NCI-H2227 treated with DMSO at 0.1 percent for 48 hours (cell line): ENCODE measurements at regions not wholly inside any gene's neighbourhood (a gene's known extent, or its start where the extent isn't known, plus 50 kb on each side); places are given as distances from the start of the nearest gene placed in this dataset.

Experiments used
- DNase-seq: peaks from one replicate; lab custom pipeline; 2025; lab: John Stamatoyannopoulos, UW

DNA sequence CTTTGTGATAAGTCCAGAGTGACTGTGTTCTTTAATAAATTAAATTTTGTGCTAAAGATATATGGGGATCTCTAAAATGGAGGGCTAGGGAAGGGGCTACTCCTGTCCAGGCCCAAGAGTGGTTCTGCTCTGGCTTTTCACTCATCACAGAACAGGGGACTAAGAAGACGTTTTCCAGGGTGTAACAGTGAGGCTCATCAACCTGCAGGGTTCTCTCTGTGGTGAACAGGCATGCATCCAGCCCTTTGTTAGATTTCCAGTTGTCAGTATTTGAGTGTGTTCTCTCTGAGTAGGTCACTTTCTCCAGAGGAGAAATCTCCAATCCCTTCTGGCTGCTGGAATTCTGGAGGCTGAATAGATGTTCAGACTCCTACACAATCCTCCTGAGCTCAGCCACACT lies 408.9 kb downstream of the PLCL1 start:
- no peak for DNase-seq

DNA sequence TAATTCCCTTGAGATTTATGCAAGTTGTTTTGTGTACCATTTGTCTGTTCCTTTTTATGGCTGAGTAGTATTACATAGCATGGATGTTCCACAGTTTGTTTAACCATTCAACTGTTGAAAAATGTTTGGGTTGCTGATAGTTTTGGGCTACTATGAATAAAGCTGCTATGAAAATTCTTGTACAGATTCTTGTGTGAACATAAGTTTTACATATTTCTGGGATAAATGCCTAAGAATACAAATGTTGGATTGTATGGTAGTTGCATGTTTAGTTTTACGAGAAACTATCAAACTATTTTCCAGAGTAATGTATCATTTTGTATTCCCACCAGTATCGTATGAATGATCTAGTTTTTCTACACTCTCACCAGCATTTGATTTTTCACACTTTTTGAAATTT lies 407.3 kb downstream of the PLCL1 start:
- no peak for DNase-seq

DNA sequence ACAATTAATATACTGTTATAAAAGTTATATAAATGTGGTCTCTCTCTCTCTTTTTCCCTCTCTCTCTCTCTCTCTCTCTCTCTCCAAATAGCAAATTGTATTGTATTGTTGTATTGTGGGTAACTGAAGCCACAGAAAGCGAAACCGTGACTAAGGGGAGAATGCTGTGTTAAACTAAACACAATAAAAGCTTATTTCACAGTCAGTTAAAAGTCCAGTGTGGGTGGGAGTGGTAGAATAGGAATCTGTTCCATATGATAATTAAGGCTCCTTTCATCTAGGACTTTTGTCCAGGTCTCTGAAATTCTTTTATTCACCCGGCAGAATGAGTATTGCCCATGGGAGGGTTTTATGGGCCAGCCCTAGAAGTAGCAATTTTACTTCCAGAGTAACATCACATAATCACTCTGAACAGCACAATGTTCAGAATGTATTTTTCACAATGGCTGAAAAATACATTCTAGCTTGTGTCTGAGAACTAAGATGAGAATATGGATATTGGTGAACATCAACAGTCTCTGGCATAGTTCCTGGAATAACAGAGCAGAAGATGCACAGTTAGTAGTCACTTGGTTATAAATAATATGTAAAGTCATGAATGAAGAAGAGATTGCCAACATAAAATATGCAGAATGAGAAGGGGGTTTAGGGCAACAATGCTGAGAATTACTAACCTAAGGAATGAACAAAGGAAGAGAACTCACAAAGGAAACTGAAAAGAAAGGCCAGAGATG lies 399.1 kb downstream of the PLCL1 start:
- no peak for DNase-seq
